ENCODE measurements at regions not wholly inside any gene's neighbourhood (a gene's known extent, or its start where the extent isn't known, plus 50 kb on each side); places are given as distances from the start of the nearest gene placed in this dataset.
A peak's percentile ranks its signal among the peaks of the same experiment; 100 is the strongest.

- DNase-seq (ENCODE audit: low spot score): no peak
Measured at GRCh38 chr5:61652916-61653315, 320.9 kb downstream of the ZSWIM6 start.

DNA sequence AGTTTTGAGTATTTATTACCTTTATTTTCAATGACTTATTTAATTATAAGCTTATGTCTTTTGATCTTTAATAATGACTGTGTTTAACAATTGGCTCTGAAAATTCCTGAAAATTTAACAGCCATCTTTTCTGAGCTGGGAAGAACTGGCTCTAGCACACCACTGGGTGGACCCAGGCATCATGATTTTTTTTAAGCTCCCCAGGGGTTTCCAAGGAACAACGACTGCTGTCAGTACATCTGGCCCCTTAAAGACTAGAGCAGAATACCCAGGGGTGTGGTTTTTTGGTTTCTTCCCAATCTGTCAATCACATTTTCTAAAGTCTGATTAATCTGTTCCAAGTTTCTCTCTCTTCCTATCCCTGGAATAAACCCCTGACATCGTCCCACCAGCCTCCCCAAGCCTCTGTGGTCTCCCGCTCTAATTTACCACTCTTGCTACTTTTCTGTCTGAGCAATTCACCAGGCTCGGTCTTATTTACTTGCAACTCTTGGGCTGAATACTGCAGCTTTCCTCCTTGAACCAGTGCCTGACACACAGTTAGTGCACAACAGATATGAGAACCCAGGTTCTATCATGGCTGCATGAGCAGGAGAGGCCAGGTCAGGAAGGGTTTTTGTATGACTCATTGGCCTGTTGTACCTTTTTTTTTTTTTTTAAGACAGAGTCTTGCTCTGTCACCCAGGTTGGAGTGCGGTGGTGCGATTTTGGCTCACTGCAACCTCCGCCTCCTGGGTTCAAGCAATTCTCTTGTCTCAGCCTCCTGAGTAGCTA is 321.9 kb downstream of the ZSWIM6 start:
- no peak for DNase-seq (ENCODE audit: low spot score)

GRCh38 chr5:61654876-61655275 is 322.8 kb downstream of the ZSWIM6 start:
- no peak for DNase-seq (ENCODE audit: low spot score)

DNA sequence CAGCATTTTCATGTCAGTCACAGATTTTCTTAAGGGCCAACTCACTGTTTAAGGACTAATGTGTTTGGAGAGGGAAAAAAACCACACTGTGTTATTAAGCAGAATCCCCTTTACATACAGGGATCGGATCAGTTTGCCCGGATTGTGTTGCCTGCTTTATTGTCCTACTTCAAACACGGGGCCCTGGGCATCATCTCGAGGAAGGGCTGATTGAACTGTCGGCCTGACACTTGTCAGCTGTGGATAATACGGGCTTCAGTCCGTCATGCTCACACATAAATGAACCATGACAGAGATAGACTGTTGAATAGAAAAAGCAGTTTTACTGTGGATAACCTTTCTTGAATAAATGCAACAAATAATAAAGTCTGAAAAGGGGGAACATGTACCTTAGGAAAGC is 325.0 kb downstream of the ZSWIM6 start:
- DNase-seq (ENCODE audit: low spot score): no peak

DNA sequence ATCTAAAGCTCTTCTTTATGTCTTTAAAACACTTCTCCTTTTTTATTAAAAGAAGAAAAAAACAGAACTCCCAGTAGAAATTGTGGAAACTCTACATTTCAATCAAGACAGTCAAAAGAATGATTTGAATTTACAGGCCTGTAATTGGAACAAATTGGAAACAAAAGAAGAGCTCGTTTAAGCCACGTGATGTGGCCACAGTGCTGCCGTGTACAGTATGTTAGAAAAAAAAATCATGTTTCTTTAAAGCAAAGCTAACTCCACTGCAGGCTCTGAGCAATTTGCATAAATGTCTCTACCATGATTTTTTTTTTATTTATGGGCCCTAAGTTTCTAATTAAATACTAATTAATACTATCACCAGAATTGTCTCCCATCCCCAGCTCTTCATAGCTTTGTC is 325.6 kb downstream of the ZSWIM6 start:
- no peak for DNase-seq (ENCODE audit: low spot score)

GRCh38 chr5:61658592-61659008 is 326.5 kb downstream of the ZSWIM6 start:
- DNase-seq (ENCODE audit: low spot score): peak; percentile 87

- DNase-seq (ENCODE audit: low spot score): no peak
Measured at GRCh38 chr5:61659221-61659696, 327.2 kb downstream of the ZSWIM6 start.

DNA sequence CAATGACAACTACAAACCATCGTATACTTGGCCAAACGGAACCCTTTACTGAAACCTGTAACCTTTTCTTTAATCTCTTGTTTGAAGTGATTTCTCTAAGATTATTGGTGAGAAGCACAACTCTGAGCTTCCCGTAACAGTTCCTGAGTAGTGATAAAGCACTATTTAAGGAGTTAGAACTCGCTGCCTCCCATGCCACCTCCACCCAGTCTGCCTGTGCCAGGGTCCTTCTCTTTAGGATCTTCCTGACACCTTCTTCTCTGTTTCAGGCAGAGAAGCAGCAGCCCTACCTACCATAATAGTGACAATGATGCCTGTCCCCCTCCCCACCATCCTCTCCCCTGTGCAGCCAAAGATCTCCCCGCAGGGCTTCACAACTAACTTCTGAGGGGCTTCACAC is 330.6 kb downstream of the ZSWIM6 start:
- no peak for DNase-seq (ENCODE audit: low spot score)

DNA sequence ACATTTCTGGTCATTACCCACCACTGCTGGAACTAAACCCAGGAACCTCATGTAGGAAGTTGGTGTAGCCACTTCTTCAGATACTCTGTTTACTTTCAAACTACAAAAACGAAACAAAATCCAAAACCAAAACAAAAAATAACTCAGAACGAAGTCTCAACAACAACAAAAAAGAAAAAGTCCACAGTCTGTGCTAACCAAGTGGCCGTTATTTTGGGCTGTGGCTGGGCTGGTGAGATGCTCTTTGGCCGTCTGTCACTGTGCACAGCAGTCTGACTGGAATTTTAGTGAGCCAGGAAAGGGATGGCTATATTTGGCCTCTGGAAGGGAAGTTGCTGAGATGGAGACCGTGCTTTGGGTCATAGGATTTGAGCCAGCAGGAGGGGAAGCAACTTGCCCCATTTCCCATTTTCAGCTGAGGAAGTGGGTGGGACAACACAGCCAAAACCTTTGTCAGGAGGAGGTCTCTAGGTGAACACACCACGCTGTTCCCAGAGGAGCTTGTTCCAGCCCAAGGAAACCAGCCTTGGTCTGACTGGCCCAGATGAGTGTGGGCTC is 334.1 kb downstream of the ZSWIM6 start:
- no peak for DNase-seq (ENCODE audit: low spot score)

DNA sequence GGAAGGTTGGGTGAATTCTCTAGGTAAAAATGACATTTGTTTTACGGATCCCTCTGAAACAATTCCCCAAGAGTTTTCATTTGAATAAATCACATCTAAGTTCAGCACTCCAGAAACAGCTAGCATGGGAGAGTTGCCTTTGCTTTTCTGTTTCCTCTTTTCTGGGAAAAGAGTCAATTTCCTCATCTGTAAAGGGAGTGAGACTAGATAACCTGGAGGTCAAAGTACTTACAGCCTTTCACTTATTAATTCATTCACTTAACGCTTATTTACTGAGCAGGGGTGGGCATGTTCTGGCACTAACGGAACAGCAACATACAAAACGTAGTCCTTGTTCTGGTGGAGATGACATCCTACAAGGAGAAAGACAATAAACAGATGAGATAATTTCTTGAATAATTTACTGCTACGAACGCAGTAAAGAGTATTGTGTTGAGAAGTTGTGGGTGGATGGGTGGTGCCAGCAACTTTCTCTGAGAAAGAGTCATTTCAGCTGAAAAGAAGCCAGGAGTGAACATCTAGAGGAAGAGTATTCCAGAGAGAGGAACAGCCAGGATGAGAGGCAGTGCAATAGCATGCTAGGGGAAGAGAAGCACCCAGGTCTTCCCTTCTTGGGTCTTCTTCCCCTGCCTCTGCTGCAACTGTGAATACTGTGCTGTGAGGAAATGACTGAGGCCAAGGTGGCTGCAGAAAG is 335.6 kb downstream of the ZSWIM6 start:
- peak; percentile 29 for DNase-seq (ENCODE audit: low spot score)

GRCh38 chr5:61669531-61669930 is 337.5 kb downstream of the ZSWIM6 start:
- DNase-seq (ENCODE audit: low spot score): no peak

- no peak for DNase-seq (ENCODE audit: low spot score)
Measured at GRCh38 chr5:61670941-61671340, 338.9 kb downstream of the ZSWIM6 start.

GRCh38 chr5:61673007-61673735 is 341.1 kb downstream of the ZSWIM6 start:
- peak; percentile 28 for DNase-seq (ENCODE audit: low spot score)

DNA sequence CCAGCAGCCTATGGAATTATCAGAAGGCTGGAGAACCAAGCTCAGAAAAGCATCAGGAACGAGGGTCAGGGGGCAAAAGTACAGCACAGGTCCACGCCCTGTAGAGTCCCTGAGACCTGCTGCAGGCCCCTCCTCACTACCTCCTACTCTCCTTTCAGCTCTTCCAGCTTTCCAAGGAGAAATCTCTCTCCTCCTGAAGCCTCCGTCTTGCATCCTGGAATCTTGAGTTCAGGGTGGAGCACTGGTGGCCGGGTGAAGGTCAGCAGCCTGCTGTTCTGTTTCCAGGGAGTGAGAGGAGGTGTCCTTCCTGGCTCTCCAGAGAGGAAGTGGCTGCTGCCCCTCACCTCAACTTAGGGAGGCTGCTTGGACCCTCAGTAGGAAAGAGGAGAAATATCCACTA is 342.3 kb downstream of the ZSWIM6 start:
- no peak for DNase-seq (ENCODE audit: low spot score)

GRCh38 chr5:61675015-61675692 is 343.1 kb downstream of the ZSWIM6 start:
- DNase-seq (ENCODE audit: low spot score): no peak

GRCh38 chr5:61677220-61677619 is 345.2 kb downstream of the ZSWIM6 start:
- no peak for DNase-seq (ENCODE audit: low spot score)

DNA sequence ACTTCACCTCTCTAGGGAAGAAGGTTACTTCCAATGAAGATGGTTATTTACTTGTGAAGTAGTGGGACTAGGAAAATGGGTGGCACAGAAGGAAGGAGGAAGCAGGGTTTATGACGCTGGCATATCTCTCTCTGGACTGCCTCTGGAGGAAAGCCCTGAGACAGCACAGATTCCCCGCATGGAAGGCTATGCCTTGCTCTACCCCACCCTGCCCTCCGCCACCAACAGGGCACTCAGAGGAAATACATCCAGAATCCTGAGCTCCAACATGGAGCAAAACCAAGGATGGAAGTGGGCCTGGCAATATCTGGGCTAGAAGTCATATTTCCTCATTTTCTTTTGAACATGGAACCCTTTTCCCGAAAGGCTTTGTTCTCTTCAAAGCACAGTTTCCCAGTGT is 346.9 kb downstream of the ZSWIM6 start:
- DNase-seq (ENCODE audit: low spot score): no peak

- no peak for DNase-seq (ENCODE audit: low spot score)
Measured at GRCh38 chr5:61679562-61679961, 347.5 kb downstream of the ZSWIM6 start.

DNA sequence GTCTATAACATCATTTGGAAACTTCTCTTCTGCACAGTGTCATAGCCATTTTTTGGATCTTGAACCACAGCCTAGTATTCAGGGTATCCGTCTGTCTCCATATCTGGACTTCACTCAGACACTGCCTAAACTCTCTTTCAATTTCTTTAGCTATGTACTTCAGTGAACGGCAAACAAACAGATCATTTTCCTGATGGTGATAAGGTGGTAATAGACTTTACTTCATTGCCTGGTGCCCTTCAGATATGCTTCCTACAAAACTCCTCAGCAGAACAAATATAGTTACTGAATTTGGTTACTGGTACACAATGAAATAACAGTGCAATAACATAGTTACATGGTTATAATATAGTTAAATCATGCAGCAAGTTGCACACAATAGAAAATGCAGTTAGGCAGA is 348.2 kb downstream of the ZSWIM6 start:
- no peak for DNase-seq (ENCODE audit: low spot score)

DNA sequence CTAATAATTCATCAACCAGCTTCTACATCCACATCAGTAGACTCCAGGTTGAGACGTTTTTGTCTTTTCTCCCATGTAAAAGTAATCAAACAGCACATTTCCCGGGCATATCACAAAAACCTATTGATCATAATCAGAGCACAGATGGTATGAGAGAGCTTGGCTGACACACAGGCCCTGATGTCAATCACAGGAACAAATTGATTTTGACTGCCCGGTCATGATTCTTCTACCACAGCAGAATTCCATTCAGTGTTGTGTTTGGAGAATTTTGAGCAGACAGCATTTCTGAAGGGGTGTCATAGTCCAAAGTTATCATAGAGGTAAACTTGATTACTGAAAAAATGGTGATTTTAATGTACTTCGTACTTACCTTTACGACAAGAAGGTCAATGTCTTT is 351.1 kb downstream of the ZSWIM6 start:
- no peak for DNase-seq (ENCODE audit: low spot score)

GRCh38 chr5:61683926-61684325 is 351.9 kb downstream of the ZSWIM6 start:
- no peak for DNase-seq (ENCODE audit: low spot score)

All from GM03348 (cell line).